Type B pancreatic cell (in vitro differentiated cells): ENCODE measurements at regions not wholly inside any gene's neighbourhood (a gene's known extent, or its start where the extent isn't known, plus 50 kb on each side); places are given as distances from the start of the nearest gene placed in this dataset.

Experiments used
- DNase-seq: peaks from one replicate; pipeline ENCODE4 v3.0.0; 2021; ENCODE audit warnings: mixed read lengths; ENCODE audit not compliant: unreplicated experiment; ENCODE audit errors: extremely low spot score
- H3K27ac Mint-ChIP-seq: 2 replicates; pipeline ENCODE4 v1.8.0; 2021; ENCODE audit warnings: mild to moderate bottlenecking, mixed read lengths
- H3K27me3 Mint-ChIP-seq: 2 replicates; pipeline ENCODE4 v1.8.0; 2021; ENCODE audit warnings: mixed read lengths
- H3K36me3 Mint-ChIP-seq: 2 replicates; pipeline ENCODE4 v1.8.0; 2021; ENCODE audit warnings: mixed read lengths
- H3K4me1 Mint-ChIP-seq: one replicate; pipeline ENCODE4 v1.8.0; 2021; ENCODE audit warnings: mixed read lengths; ENCODE audit not compliant: unreplicated experiment
- H3K4me3 Mint-ChIP-seq: 2 replicates; pipeline ENCODE4 v1.8.0; 2021; ENCODE audit warnings: mild to moderate bottlenecking, mixed read lengths
- H3K9me3 Mint-ChIP-seq: 2 replicates; pipeline ENCODE4 v1.8.0; 2021; ENCODE audit warnings: mixed read lengths
- CTCF ChIP-seq: fragments of 200-600 bp; sonication (generic); conservative IDR thresholded peaks from 2 replicates; pipeline ENCODE4 v1.5.0; 2021; ENCODE audit warnings: antibody characterized with exemption, mild to moderate bottlenecking

GRCh38 chr5:53373451-53374158, 106.8 kb upstream of the FST start:
- no peaks in the 10 kb centered on the region for H3K36me3 Mint-ChIP-seq
- DNase-seq: no peak
- TF ChIP-seq CTCF: no peak
- H3K4me1 Mint-ChIP-seq: no peaks in the 10 kb centered on the region
- no peak overlapping the region for H3K27ac Mint-ChIP-seq
- H3K9me3 Mint-ChIP-seq: no peaks in the 10 kb centered on the region
- peaks cover 3% of the 10 kb centered on the region for H3K27me3 Mint-ChIP-seq
- H3K4me3 Mint-ChIP-seq: no peak overlapping the region

GRCh38 chr5:53376853-53377252, 103.6 kb upstream of the FST start:
- H3K4me3 Mint-ChIP-seq: no peak overlapping the region
- no peak overlapping the region for H3K27ac Mint-ChIP-seq
- no peaks in the 10 kb centered on the region for H3K36me3 Mint-ChIP-seq
- DNase-seq: no peak
- no peaks in the 10 kb centered on the region for H3K9me3 Mint-ChIP-seq
- peaks cover 3% of the 10 kb centered on the region for H3K27me3 Mint-ChIP-seq
- no peak for TF ChIP-seq CTCF
- no peaks in the 10 kb centered on the region for H3K4me1 Mint-ChIP-seq

- no peaks in the 10 kb centered on the region for H3K9me3 Mint-ChIP-seq
- no peak for DNase-seq
- no peak overlapping the region for H3K27ac Mint-ChIP-seq
- H3K36me3 Mint-ChIP-seq: no peaks in the 10 kb centered on the region
- H3K4me1 Mint-ChIP-seq: no peaks in the 10 kb centered on the region
- no peak overlapping the region for H3K4me3 Mint-ChIP-seq
- H3K27me3 Mint-ChIP-seq: peaks cover 3% of the 10 kb centered on the region
- TF ChIP-seq CTCF: no peak
These were observed 102.2 kb upstream of the FST start for GRCh38 chr5:53378190-53378589.

GRCh38 chr5:53378590-53379247, 101.7 kb upstream of the FST start:
- H3K27me3 Mint-ChIP-seq: peaks cover 3% of the 10 kb centered on the region
- no peaks in the 10 kb centered on the region for H3K36me3 Mint-ChIP-seq
- TF ChIP-seq CTCF: no peak
- no peak overlapping the region for H3K27ac Mint-ChIP-seq
- no peak for DNase-seq
- H3K4me1 Mint-ChIP-seq: no peaks in the 10 kb centered on the region
- H3K9me3 Mint-ChIP-seq: no peaks in the 10 kb centered on the region
- no peak overlapping the region for H3K4me3 Mint-ChIP-seq

- H3K9me3 Mint-ChIP-seq: peaks cover 5% of the 10 kb centered on the region
- no peaks in the 10 kb centered on the region for H3K4me1 Mint-ChIP-seq
- H3K27me3 Mint-ChIP-seq: no peaks in the 10 kb centered on the region
- H3K36me3 Mint-ChIP-seq: no peaks in the 10 kb centered on the region
- DNase-seq: no peak
- no peak overlapping the region for H3K27ac Mint-ChIP-seq
- TF ChIP-seq CTCF: no peak
- H3K4me3 Mint-ChIP-seq: no peak overlapping the region
These were observed 94.1 kb upstream of the FST start for GRCh38 chr5:53386341-53386740.
